ENCODE measurements at regions not wholly inside any gene's neighbourhood (a gene's known extent, or its start where the extent isn't known, plus 50 kb on each side); places are given as distances from the start of the nearest gene placed in this dataset.

- no peak for DNase-seq (ENCODE audit: low read depth in 2 of 2)
Measured at GRCh38 chr14:36083317-36083716, 93.2 kb downstream of the PTCSC3 start.

- DNase-seq (ENCODE audit: low read depth in 2 of 2): no peak
Measured at GRCh38 chr14:36078080-36078479, 98.4 kb downstream of the PTCSC3 start.

GRCh38 chr14:36076197-36076596 lies 100.3 kb downstream of the PTCSC3 start:
- DNase-seq (ENCODE audit: low read depth in 2 of 2): no peak

- no peak for DNase-seq (ENCODE audit: low read depth in 2 of 2)
Measured at GRCh38 chr14:36075203-36075602, 101.3 kb downstream of the PTCSC3 start.

- no peak for DNase-seq (ENCODE audit: low read depth in 2 of 2)
Measured at GRCh38 chr14:36070720-36071043, 105.8 kb downstream of the PTCSC3 start.

- peak; percentile 8 to 23 for DNase-seq (ENCODE audit: low read depth in 2 of 2)
Measured at GRCh38 chr14:36070031-36070719, 106.3 kb downstream of the PTCSC3 start.

GRCh38 chr14:36069535-36069900 lies 107.0 kb downstream of the PTCSC3 start:
- peak in 1 of 2 donors; percentile 15 for DNase-seq (ENCODE audit: low read depth in 2 of 2)

- no peak for DNase-seq (ENCODE audit: low read depth in 2 of 2)
Measured at GRCh38 chr14:36068777-36069534, 107.6 kb downstream of the PTCSC3 start.

- DNase-seq (ENCODE audit: low read depth in 2 of 2): no peak
Measured at GRCh38 chr14:36067428-36068187, 108.9 kb downstream of the PTCSC3 start.

- DNase-seq (ENCODE audit: low read depth in 2 of 2): no peak
Measured at GRCh38 chr14:36066636-36067035, 109.9 kb downstream of the PTCSC3 start.

- no peak for DNase-seq (ENCODE audit: low read depth in 2 of 2)
Measured at GRCh38 chr14:36065831-36066230, 110.7 kb downstream of the PTCSC3 start.

- no peak for DNase-seq (ENCODE audit: low read depth in 2 of 2)
Measured at GRCh38 chr14:36059531-36059930, 117.0 kb downstream of the PTCSC3 start.

GRCh38 chr14:36057452-36058116 lies 118.9 kb downstream of the PTCSC3 start:
- DNase-seq (ENCODE audit: low read depth in 2 of 2): no peak

- no peak for DNase-seq (ENCODE audit: low read depth in 2 of 2)
Measured at GRCh38 chr14:36056845-36057244, 119.7 kb downstream of the PTCSC3 start.

GRCh38 chr14:36055681-36056225 lies 120.8 kb downstream of the PTCSC3 start:
- DNase-seq (ENCODE audit: low read depth in 2 of 2): no peak

- DNase-seq (ENCODE audit: low read depth in 2 of 2): no peak
Measured at GRCh38 chr14:36055052-36055378, 121.5 kb downstream of the PTCSC3 start.

GRCh38 chr14:36054353-36055051 lies 122.0 kb downstream of the PTCSC3 start:
- DNase-seq (ENCODE audit: low read depth in 2 of 2): no peak

GRCh38 chr14:36052681-36053080 lies 123.8 kb downstream of the PTCSC3 start:
- DNase-seq (ENCODE audit: low read depth in 2 of 2): no peak

GRCh38 chr14:36052063-36052462 lies 124.5 kb downstream of the PTCSC3 start:
- DNase-seq (ENCODE audit: low read depth in 2 of 2): no peak

GRCh38 chr14:36048667-36049066 lies 127.9 kb downstream of the PTCSC3 start:
- no peak for DNase-seq (ENCODE audit: low read depth in 2 of 2)

GRCh38 chr14:36047912-36048311 lies 128.6 kb downstream of the PTCSC3 start:
- no peak for DNase-seq (ENCODE audit: low read depth in 2 of 2)

Data from stimulated activated CD4-positive, alpha-beta T cell treated with anti-CD3 and anti-CD28 coated beads, Interleukin-15, amount 100 ng/mL, for 48 hours (primary cell).